ENCODE measurements at regions not wholly inside any gene's neighbourhood (a gene's known extent, or its start where the extent isn't known, plus 50 kb on each side); places are given as distances from the start of the nearest gene placed in this dataset.

DNA sequence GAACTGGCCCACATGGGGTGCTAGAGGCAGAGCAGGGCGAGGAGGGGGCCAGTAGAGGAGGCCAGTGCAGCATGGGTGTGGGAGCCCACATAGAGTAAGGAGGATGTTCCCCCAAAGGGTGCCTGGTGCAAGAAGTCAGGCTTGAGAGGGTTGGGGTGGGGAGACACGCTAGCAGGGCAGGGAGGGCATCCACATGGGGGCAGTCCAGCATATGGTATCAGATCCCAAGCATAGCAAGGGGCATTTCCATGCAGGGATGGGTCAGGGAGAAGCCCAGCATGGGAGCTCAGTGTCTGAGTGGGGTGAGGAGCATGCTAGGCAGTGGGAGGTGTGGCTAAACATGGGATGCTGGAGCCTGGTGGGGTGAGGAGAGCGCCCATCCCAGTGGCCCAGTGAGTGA lies 213.7 kb downstream of the COPRS start:
- no peak for TF ChIP-seq SP1 (IDR thresholded peaks at IDR 0.05; ENCODE audit: low read depth, low read length)
- no peak for TF ChIP-seq JUN (IDR thresholded peaks at IDR 0.05; ENCODE audit: low read depth, low read length)
- TF ChIP-seq CTCF (IDR thresholded peaks at IDR 0.05; ENCODE audit: control extremely low read depth in 1 of 3, insufficient read depth in 1 of 3, low read depth in 1 of 3, low read length in 3 of 3), result no peak
- no peak for TF ChIP-seq FOSL1 (IDR thresholded peaks at IDR 0.05; ENCODE audit: insufficient read depth, low read depth, low read length)

Measured in H1 (cell line).